CD14-positive monocyte (primary cell): ENCODE measurements at regions not wholly inside any gene's neighbourhood (a gene's known extent, or its start where the extent isn't known, plus 50 kb on each side); places are given as distances from the start of the nearest gene placed in this dataset.

Source experiments
- DNase-seq, 3 donors: peaks; one replicate each; pipeline ENCODE4 v3.0.0-alpha.2; 2011 to 2022
- H2AFZ ChIP-seq: 2 replicates; pipeline ENCODE4 v1.6.0; 2012; ENCODE audit warnings: mild to moderate bottlenecking, low read depth, low read length, inconsistent platforms; ENCODE audit not compliant: insufficient read depth, poor library complexity, severe bottlenecking
- H3K27ac ChIP-seq, 2 donors: 1 replicate in 1 of 2; 2 replicates in 1 of 2; pipeline ENCODE4 v1.5.1; 2012 to 2013; ENCODE audit warnings: low read length in 2 of 2, control low read depth in 1 of 2, inconsistent platforms in 1 of 2, low read depth in 1 of 2, mild to moderate bottlenecking in 1 of 2
- H3K27me3 ChIP-seq, 2 donors: one replicate each; pipeline versions ENCODE4 v1.6.0 to v1.6.1; 2011 to 2013; ENCODE audit warnings: low read length in 2 of 2; ENCODE audit not compliant: control insufficient read depth in 2 of 2, insufficient read depth in 2 of 2
- H3K36me3 ChIP-seq, 2 donors: replicated peaks in 1 of 2; 1 replicate in 1 of 2; 2 replicates in 1 of 2; pipeline versions ENCODE4 v1.5.1 to v1.6.1; 2012 to 2013; ENCODE audit warnings: low read length in 2 of 2, control low read depth in 1 of 2, inconsistent platforms in 1 of 2, mild to moderate bottlenecking in 1 of 2; ENCODE audit not compliant: insufficient read depth in 2 of 2, control insufficient read depth in 1 of 2
- H3K4me1 ChIP-seq, 2 donors: 1 replicate in 1 of 2; 2 replicates in 1 of 2; pipeline versions ENCODE4 v1.5.1 to v1.6.1; 2012 to 2013; ENCODE audit warnings: low read length in 2 of 2, control low read depth in 1 of 2, inconsistent platforms in 1 of 2, mild to moderate bottlenecking in 1 of 2, moderate library complexity in 1 of 2; ENCODE audit not compliant: insufficient read depth in 2 of 2, control insufficient read depth in 1 of 2
- H3K4me2 ChIP-seq: replicated peaks from 2 replicates; pipeline ENCODE3; 2012; ENCODE audit warnings: low read length, moderate library complexity, mild to moderate bottlenecking; ENCODE audit not compliant: poor library complexity, severe bottlenecking; ENCODE audit errors: extremely low read depth
- H3K4me3 ChIP-seq, 3 experiments: fragments of 200-600 bp in 1 of 3; sonication (generic) in 1 of 3; replicated peaks in 1 of 3; 1 replicate in 2 of 3; 2 replicates in 1 of 3; pipeline ENCODE4 v1.5.1; 2011 to 2013; ENCODE audit warnings: low read length in 3 of 3, mild to moderate bottlenecking in 3 of 3, control low read depth in 2 of 3, low read depth in 2 of 3, inconsistent platforms in 1 of 3, moderate library complexity in 1 of 3
- H3K79me2 ChIP-seq: 2 replicates; pipeline ENCODE4 v1.6.0; 2012; ENCODE audit warnings: mild to moderate bottlenecking, control low read depth, inconsistent platforms, low read length, moderate library complexity; ENCODE audit not compliant: insufficient read depth
- H3K9ac ChIP-seq: 2 replicates; pipeline ENCODE4 v1.6.0; 2017; ENCODE audit warnings: low read length, mild to moderate bottlenecking; ENCODE audit not compliant: insufficient read depth, poor library complexity, severe bottlenecking
- H3K9me3 ChIP-seq, 2 donors: replicated peaks in 1 of 2; 1 replicate in 1 of 2; 2 replicates in 1 of 2; pipeline versions ENCODE4 v1.5.1 to v1.6.1; 2012 to 2013; ENCODE audit warnings: low read length in 2 of 2, control low read depth in 1 of 2; ENCODE audit not compliant: control insufficient read depth in 1 of 2, insufficient read depth in 1 of 2
- H4K20me1 ChIP-seq: 2 replicates; pipeline ENCODE4 v1.6.0; 2012; ENCODE audit warnings: mild to moderate bottlenecking, low read length, control low read depth, moderate library complexity; ENCODE audit not compliant: insufficient read depth
- H3K27ac Mint-ChIP-seq, 7 donors: one replicate each; pipeline ENCODE4 v1.8.0; 2020; ENCODE audit warnings: mild to moderate bottlenecking in 7 of 7, mixed read lengths in 7 of 7, moderate library complexity in 6 of 7, inconsistent platforms in 2 of 7
- H3K27me3 Mint-ChIP-seq, 3 donors: one replicate each; pipeline ENCODE4 v1.8.0; 2021 to 2022; ENCODE audit warnings: low read depth in 3 of 3, mild to moderate bottlenecking in 3 of 3, mixed read lengths in 3 of 3, moderate library complexity in 3 of 3, inconsistent platforms in 1 of 3
- H3K36me3 Mint-ChIP-seq, 2 donors: one replicate each; pipeline ENCODE4 v1.8.0; 2020; ENCODE audit warnings: mixed read lengths in 2 of 2, inconsistent platforms in 1 of 2, mild to moderate bottlenecking in 1 of 2
- H3K4me1 Mint-ChIP-seq: one replicate; pipeline ENCODE4 v1.8.0; 2020; ENCODE audit warnings: mild to moderate bottlenecking, mixed read lengths
- H3K4me3 Mint-ChIP-seq, 2 donors: one replicate each; pipeline ENCODE4 v1.8.0; 2020; ENCODE audit warnings: mild to moderate bottlenecking in 2 of 2, mixed read lengths in 2 of 2, moderate library complexity in 1 of 2
- H3K9me3 Mint-ChIP-seq, 7 donors: one replicate each; pipeline ENCODE4 v1.8.0; 2020 to 2022; ENCODE audit warnings: mixed read lengths in 7 of 7, mild to moderate bottlenecking in 6 of 7, moderate library complexity in 6 of 7, inconsistent platforms in 2 of 7
- WGBS: methylation state at CpG from one replicate; pipeline ENCODE4 v1.1.5; 2013; ENCODE audit warnings: missing lambda C conversion rate; ENCODE audit not compliant: insufficient coverage; 5-methylcytosine and 5-hydroxymethylcytosine counted together
- intact Hi-C, 2 donors: fragments of 100-400 bp; cut with micrococcal nuclease; formaldehyde crosslinking; loops; one replicate each; pipeline versions ENCODE4 v1.15.0 to v1.15.1; 2023
- TF ChIP-seq, protein P1 (sequence below): fragments of 200-600 bp; IDR thresholded peaks from one replicate; pipeline ENCODE4 v1.8.0; 2022; ENCODE audit warnings: antibody characterized with exemption, mild to moderate bottlenecking

DNA sequence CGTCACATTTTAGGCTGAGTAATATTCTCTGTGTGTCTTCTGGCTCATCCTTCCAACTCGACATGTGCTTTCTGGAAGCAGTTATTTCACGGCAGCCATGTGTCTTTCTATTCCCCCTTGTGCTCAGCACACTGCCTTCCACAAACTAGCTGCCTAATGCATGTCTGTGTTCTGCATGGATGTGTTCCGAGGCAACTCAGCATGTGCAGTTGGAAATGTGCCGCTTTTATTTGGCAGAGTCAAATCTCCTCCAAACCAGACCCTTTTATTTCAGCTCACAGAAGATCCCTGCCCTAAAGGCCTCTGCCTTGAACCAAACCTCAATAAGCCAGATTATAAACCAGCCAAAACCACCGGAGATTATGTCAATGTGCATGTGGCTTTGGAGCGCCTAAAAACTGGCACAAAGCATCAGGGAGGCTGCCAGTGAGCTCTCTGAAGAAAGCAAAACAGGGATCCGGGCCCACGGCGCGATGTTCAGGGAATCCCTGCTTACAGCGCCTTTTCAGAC, 360.2 kb downstream of the DEPDC1B start:
- Histone ChIP-seq H3K27ac (no peak overlapping the region), H3K4me2 (no peak overlapping the region), H3K9ac (no peak overlapping the region), H3K36me3 (no peaks in the 10 kb centered on the region), H3K9me3 (no peaks in the 10 kb centered on the region), H3K4me3 (no peak overlapping the region), H3K79me2 (no peaks in the 10 kb centered on the region), H4K20me1 (no peaks in the 10 kb centered on the region), H3K4me1 (no peaks in the 10 kb centered on the region), H3K27me3 (no peaks in the 10 kb centered on the region), H2AFZ (no peak overlapping the region)
- TF ChIP-seq, protein P1, sequence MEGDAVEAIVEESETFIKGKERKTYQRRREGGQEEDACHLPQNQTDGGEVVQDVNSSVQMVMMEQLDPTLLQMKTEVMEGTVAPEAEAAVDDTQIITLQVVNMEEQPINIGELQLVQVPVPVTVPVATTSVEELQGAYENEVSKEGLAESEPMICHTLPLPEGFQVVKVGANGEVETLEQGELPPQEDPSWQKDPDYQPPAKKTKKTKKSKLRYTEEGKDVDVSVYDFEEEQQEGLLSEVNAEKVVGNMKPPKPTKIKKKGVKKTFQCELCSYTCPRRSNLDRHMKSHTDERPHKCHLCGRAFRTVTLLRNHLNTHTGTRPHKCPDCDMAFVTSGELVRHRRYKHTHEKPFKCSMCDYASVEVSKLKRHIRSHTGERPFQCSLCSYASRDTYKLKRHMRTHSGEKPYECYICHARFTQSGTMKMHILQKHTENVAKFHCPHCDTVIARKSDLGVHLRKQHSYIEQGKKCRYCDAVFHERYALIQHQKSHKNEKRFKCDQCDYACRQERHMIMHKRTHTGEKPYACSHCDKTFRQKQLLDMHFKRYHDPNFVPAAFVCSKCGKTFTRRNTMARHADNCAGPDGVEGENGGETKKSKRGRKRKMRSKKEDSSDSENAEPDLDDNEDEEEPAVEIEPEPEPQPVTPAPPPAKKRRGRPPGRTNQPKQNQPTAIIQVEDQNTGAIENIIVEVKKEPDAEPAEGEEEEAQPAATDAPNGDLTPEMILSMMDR: no peak
- Mint-ChIP-seq H3K4me3 (no peak overlapping the region), H3K4me1 (peaks cover 5% of the 10 kb centered on the region), H3K9me3 (peaks cover 0 to 3% (median 0%) of the 10 kb centered on the region in 7 donors), H3K27me3 (peaks cover 0 to 2% (median 2%) of the 10 kb centered on the region in 3 donors), H3K36me3 (no peaks in the 10 kb centered on the region), H3K27ac (no peak overlapping the region)
- intact Hi-C loops: no loop called here
- 91% methylated on average over 6 of the region's 12 CpGs for WGBS
- DNase-seq: no peak

DNA sequence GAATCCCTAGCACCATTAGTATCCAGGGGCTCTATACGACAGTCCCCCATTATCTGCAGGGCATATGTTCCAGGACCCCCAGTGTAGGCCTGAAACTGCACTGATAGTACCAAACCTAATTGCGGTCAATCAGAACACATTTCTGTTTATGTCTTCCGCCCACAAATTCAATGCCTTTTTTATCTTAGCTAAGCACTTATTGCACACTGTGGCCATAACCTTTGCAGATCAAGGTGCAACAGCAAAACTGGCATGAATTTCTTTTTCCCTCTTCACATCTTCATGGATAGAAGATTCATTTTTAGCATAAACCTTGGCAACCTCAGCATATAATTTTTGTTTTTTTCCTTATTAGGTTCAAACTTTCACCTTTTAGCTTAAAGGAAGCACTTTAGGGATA, 361.1 kb downstream of the DEPDC1B start:
- no peaks in the 10 kb centered on the region for H3K36me3 ChIP-seq
- no peak overlapping the region for H2AFZ ChIP-seq
- no peak overlapping the region for H3K4me2 ChIP-seq
- 100% methylated on average over 3 of the region's 3 CpGs for WGBS
- H3K36me3 Mint-ChIP-seq: no peaks in the 10 kb centered on the region
- no peak overlapping the region for H3K4me3 Mint-ChIP-seq
- no peaks in the 10 kb centered on the region for H3K27me3 ChIP-seq
- no peaks in the 10 kb centered on the region for H3K4me1 ChIP-seq
- no peak overlapping the region for H3K27ac ChIP-seq
- peaks cover 11% of the 10 kb centered on the region for H3K4me1 Mint-ChIP-seq
- H3K9me3 Mint-ChIP-seq: peaks cover 0 to 3% (median 0%) of the 10 kb centered on the region in 7 donors
- intact Hi-C loops: no loop called here
- no peaks in the 10 kb centered on the region for H3K9me3 ChIP-seq
- H3K4me3 ChIP-seq: no peak overlapping the region
- no peak for DNase-seq
- no peaks in the 10 kb centered on the region for H4K20me1 ChIP-seq
- TF ChIP-seq, protein P1: no peak
- H3K27me3 Mint-ChIP-seq: peaks cover 0 to 3% (median 2%) of the 10 kb centered on the region in 3 donors
- H3K9ac ChIP-seq: no peak overlapping the region
- no peak overlapping the region for H3K27ac Mint-ChIP-seq
- H3K79me2 ChIP-seq: no peaks in the 10 kb centered on the region
